Spinal cord (tissue), 9 donors: ENCODE measurements at regions not wholly inside any gene's neighbourhood (a gene's known extent, or its start where the extent isn't known, plus 50 kb on each side); places are given as distances from the start of the nearest gene placed in this dataset.
A peak's percentile ranks its signal among the peaks of the same experiment; 100 is the strongest.

ENCODE experiments used
- DNase-seq, 6 donors: peaks; one replicate each; pipeline versions ENCODE4 v3.0.0 to v3.0.0-alpha.2; 2013 to 2015; ENCODE audit warnings: low spot score in 6 of 6, low read depth in 4 of 6
- H3K27ac ChIP-seq: one replicate; pipeline ENCODE4 v1.5.1; 2013; ENCODE audit warnings: low read depth, low read length, control low read depth
- H3K27me3 ChIP-seq: one replicate; pipeline ENCODE4 v1.6.1; 2013; ENCODE audit warnings: low read length; ENCODE audit not compliant: control insufficient read depth, insufficient read depth
- H3K36me3 ChIP-seq: one replicate; pipeline ENCODE4 v1.6.1; 2013; ENCODE audit warnings: low read length; ENCODE audit not compliant: control insufficient read depth, insufficient read depth
- H3K4me1 ChIP-seq: one replicate; pipeline ENCODE4 v1.6.1; 2013; ENCODE audit warnings: low read length; ENCODE audit not compliant: control insufficient read depth, insufficient read depth
- H3K4me3 ChIP-seq: one replicate; pipeline ENCODE4 v1.5.1; 2013; ENCODE audit warnings: low read depth, low read length, control low read depth
- H3K9me3 ChIP-seq: one replicate; pipeline ENCODE4 v1.6.1; 2013; ENCODE audit warnings: low read length; ENCODE audit not compliant: control insufficient read depth, insufficient read depth
- WGBS: methylation state at CpG from one replicate; pipeline ENCODE4 v1.1.5; 2013; ENCODE audit warnings: missing lambda C conversion rate; ENCODE audit not compliant: insufficient coverage; 5-methylcytosine and 5-hydroxymethylcytosine counted together
- donor health status: healthy.

GRCh38 chr13:67314405-67314804 is 84.3 kb upstream of the PCDH9 start:
- Histone ChIP-seq H3K27ac (no peak overlapping the region), H3K27me3 (no peaks in the 10 kb centered on the region), H3K36me3 (no peaks in the 10 kb centered on the region), H3K4me3 (no peak overlapping the region), H3K4me1 (no peaks in the 10 kb centered on the region), H3K9me3 (no peaks in the 10 kb centered on the region)
- WGBS = 100% methylated on average over 1 of the region's 3 CpGs
- no peak for DNase-seq

GRCh38 chr13:67308004-67308772 is 78.1 kb upstream of the PCDH9 start:
- Histone ChIP-seq H3K36me3 (no peaks in the 10 kb centered on the region), H3K9me3 (no peaks in the 10 kb centered on the region), H3K4me3 (no peak overlapping the region), H3K4me1 (no peaks in the 10 kb centered on the region), H3K27ac (no peak overlapping the region), H3K27me3 (no peaks in the 10 kb centered on the region)
- WGBS = no CpG with 5 or more reads among the region's 4 CpGs
- DNase-seq = no peak

DNA sequence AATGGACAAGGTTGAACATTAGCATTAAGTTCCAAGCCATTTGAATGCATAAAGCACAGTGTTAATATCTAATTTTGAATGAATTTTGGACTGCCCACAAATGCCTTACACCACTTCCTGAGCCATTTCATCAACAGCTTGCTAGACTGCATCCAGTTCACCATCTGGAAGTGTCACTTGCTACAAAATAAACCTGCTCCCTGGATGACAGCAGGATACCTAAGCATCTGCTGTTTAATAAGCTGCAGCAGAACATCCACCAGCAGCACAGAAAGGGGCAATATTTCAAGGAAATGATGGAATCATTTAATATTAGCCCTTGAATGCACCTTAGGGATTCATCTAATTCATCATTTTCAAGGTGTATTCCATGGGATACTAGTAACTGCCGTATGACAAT is 76.6 kb upstream of the PCDH9 start:
- no peaks in the 10 kb centered on the region for H3K9me3 ChIP-seq
- WGBS = no CpG with 5 or more reads among the region's 1 CpG
- no peak overlapping the region for H3K27ac ChIP-seq
- H3K36me3 ChIP-seq = no peaks in the 10 kb centered on the region
- H3K27me3 ChIP-seq = no peaks in the 10 kb centered on the region
- H3K4me3 ChIP-seq = no peak overlapping the region
- H3K4me1 ChIP-seq = no peaks in the 10 kb centered on the region
- peak in 2 of 6 donors; percentile 37 to 70 for DNase-seq

DNA sequence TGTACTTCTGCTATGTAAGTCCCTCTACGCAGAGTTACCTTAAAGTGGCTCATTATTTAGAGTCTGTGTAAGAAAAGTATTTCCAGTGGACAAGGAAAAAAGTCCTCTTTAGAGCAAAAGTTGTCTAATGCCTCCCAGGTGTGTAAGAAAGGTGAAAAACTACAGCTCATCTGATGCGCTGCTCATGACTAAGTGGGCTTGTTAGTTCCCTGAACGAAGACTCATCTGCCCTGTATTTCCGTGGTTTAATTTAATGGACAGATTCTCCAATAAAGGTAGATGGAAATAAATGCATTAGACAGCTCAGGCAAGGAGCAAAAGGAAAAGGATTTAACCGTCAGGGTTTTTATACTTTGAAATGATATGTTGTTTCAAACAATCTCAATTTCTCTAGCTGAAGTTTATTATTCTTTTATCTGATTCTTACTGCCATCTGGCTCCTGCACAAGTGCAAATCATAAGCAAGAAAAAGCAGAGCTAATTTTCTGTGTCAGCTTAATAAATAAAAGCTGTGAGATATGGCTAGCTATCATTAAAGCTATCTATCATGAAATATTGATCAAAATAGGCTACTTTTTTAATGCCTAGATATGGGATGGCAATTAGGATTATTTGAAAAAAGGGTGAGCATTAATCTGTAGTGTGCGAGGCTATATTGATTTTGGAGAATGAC is 73.7 kb upstream of the PCDH9 start:
- Histone ChIP-seq H3K9me3 (no peaks in the 10 kb centered on the region), H3K36me3 (no peaks in the 10 kb centered on the region), H3K4me1 (no peaks in the 10 kb centered on the region), H3K27me3 (no peaks in the 10 kb centered on the region), H3K27ac (no peak overlapping the region), H3K4me3 (no peak overlapping the region)
- 50% methylated on average over 2 of the region's 6 CpGs for WGBS
- DNase-seq = peak in 1 of 6 donors; percentile 63

GRCh38 chr13:67299751-67300150 is 69.6 kb upstream of the PCDH9 start:
- 82% methylated on average over 2 of the region's 3 CpGs for WGBS
- Histone ChIP-seq H3K9me3 (no peaks in the 10 kb centered on the region), H3K4me1 (no peaks in the 10 kb centered on the region), H3K4me3 (no peak overlapping the region), H3K36me3 (no peaks in the 10 kb centered on the region), H3K27me3 (no peaks in the 10 kb centered on the region), H3K27ac (no peak overlapping the region)
- DNase-seq = peak in 1 of 6 donors; percentile 55

GRCh38 chr13:67299072-67299635 is 69.0 kb upstream of the PCDH9 start:
- no peak for DNase-seq
- no peaks in the 10 kb centered on the region for H3K27me3 ChIP-seq
- WGBS = 25% methylated on average over 1 of the region's 1 CpG
- H3K4me1 ChIP-seq = no peaks in the 10 kb centered on the region
- no peaks in the 10 kb centered on the region for H3K9me3 ChIP-seq
- no peaks in the 10 kb centered on the region for H3K36me3 ChIP-seq
- H3K27ac ChIP-seq = no peak overlapping the region
- no peak overlapping the region for H3K4me3 ChIP-seq

- Histone ChIP-seq H3K4me1 (no peaks in the 10 kb centered on the region), H3K27ac (no peak overlapping the region), H3K27me3 (no peaks in the 10 kb centered on the region), H3K36me3 (no peaks in the 10 kb centered on the region), H3K9me3 (no peaks in the 10 kb centered on the region), H3K4me3 (no peak overlapping the region)
- DNase-seq = peak in 1 of 6 donors; percentile 28
Observed at GRCh38 chr13:67298297-67298696, 68.2 kb upstream of the PCDH9 start.

GRCh38 chr13:67296511-67296910 is 66.4 kb upstream of the PCDH9 start:
- WGBS = no CpG with 5 or more reads among the region's 2 CpGs
- no peak overlapping the region for H3K27ac ChIP-seq
- DNase-seq = no peak
- H3K9me3 ChIP-seq = no peaks in the 10 kb centered on the region
- no peaks in the 10 kb centered on the region for H3K27me3 ChIP-seq
- H3K4me3 ChIP-seq = no peak overlapping the region
- H3K4me1 ChIP-seq = no peaks in the 10 kb centered on the region
- no peaks in the 10 kb centered on the region for H3K36me3 ChIP-seq

DNA sequence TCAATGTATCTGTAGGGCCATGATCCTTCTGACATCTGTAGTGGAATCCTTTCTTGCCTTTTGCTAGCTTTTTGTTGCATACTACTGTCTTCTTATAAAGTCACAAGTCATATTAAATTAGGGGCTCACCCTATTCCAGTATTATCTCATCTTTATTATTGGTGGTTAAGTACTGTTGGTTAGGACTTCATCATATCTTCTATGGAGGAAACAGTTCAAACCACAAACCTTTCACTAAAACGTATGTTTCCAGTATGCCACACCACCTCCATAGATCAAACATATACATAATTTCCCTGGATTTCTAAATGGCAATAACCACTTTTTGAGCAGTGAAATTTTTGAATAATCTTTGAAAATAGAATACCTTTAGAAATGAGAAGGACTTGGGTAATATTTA is 62.8 kb upstream of the PCDH9 start:
- no peaks in the 10 kb centered on the region for H3K4me1 ChIP-seq
- H3K27me3 ChIP-seq = no peaks in the 10 kb centered on the region
- DNase-seq = no peak
- H3K36me3 ChIP-seq = no peaks in the 10 kb centered on the region
- H3K4me3 ChIP-seq = no peak overlapping the region
- H3K9me3 ChIP-seq = no peaks in the 10 kb centered on the region
- WGBS = no CpG with 5 or more reads among the region's 1 CpG
- H3K27ac ChIP-seq = no peak overlapping the region

- Histone ChIP-seq H3K27ac (no peak overlapping the region), H3K9me3 (no peaks in the 10 kb centered on the region), H3K27me3 (no peaks in the 10 kb centered on the region), H3K36me3 (no peaks in the 10 kb centered on the region), H3K4me3 (no peak overlapping the region), H3K4me1 (no peaks in the 10 kb centered on the region)
- WGBS = 86% methylated on average over 1 of the region's 1 CpG
- DNase-seq = no peak
Observed at GRCh38 chr13:67285611-67286010, 55.5 kb upstream of the PCDH9 start.
